Stimulated activated CD4-positive, alpha-beta T cell treated with anti-CD3 and anti-CD28 coated beads, Interleukin-4, amount 100 ng/mL, for 48 hours (primary cell): ENCODE measurements at regions not wholly inside any gene's neighbourhood (a gene's known extent, or its start where the extent isn't known, plus 50 kb on each side); places are given as distances from the start of the nearest gene placed in this dataset.
A peak's percentile ranks its signal among the peaks of the same experiment; 100 is the strongest.

Source experiments
- DNase-seq, 2 donors: peaks; one replicate each; pipeline ENCODE4 v3.0.0-alpha.2; 2020; ENCODE audit warnings: low read depth in 2 of 2

GRCh38 chr6:29884261-29884660 lies 56.6 kb downstream of the HLA-G start:
- DNase-seq: no peak

- no peak for DNase-seq
Measured at GRCh38 chr6:29886701-29887100, 55.6 kb upstream of the HLA-A start.

- no peak for DNase-seq
Measured at GRCh38 chr6:29887330-29887818, 55.0 kb upstream of the HLA-A start.

- peak; percentile 68 to 75 for DNase-seq
Measured at GRCh38 chr6:29887819-29888776, 54.2 kb upstream of the HLA-A start.
